ENCODE measurements at regions not wholly inside any gene's neighbourhood (a gene's known extent, or its start where the extent isn't known, plus 50 kb on each side); places are given as distances from the start of the nearest gene placed in this dataset.

- ChIA-PET POLR2A (interaction anchor here (0.6 kb wide), 1 partner anchor 53 kb away, joined by 3 read pairs; no protein-coding TSS in a partner anchor), CTCF (no interaction called here)
- DNase-seq (no peak), ATAC-seq (no peak)
- Mint-ChIP-seq H3K4me1 (ENCODE audit: low read depth) (no peaks in the 10 kb centered on the region), H3K9me3 (peaks cover 6% of the 10 kb centered on the region), H3K27me3 (peaks cover 7% of the 10 kb centered on the region), H3K27ac (no peak overlapping the region), H3K4me3 (no peak overlapping the region), H3K36me3 (ENCODE audit: low read depth) (no peaks in the 10 kb centered on the region)
- intact Hi-C loops (cut with micrococcal nuclease) = no loop called here
- no peak for TF ChIP-seq CTCF (IDR thresholded peaks at IDR 0.05)
These were observed 62.4 kb upstream of the PCSK6 start for GRCh38 chr15:101551696-101552591.

GRCh38 chr15:101550124-101550523 is 60.6 kb upstream of the PCSK6 start:
- peaks cover 6% of the 10 kb centered on the region for H3K9me3 Mint-ChIP-seq
- intact Hi-C loops (cut with micrococcal nuclease) = no loop called here
- H3K27ac Mint-ChIP-seq = no peak overlapping the region
- ATAC-seq (no peak), DNase-seq (no peak)
- TF ChIP-seq CTCF (IDR thresholded peaks at IDR 0.05) = no peak
- no peaks in the 10 kb centered on the region for H3K36me3 Mint-ChIP-seq (ENCODE audit: low read depth)
- H3K4me1 Mint-ChIP-seq (ENCODE audit: low read depth) = no peaks in the 10 kb centered on the region
- CTCF ChIA-PET = no interaction called here
- H3K4me3 Mint-ChIP-seq = no peak overlapping the region
- peaks cover 8% of the 10 kb centered on the region for H3K27me3 Mint-ChIP-seq
- POLR2A ChIA-PET = no interaction called here

GRCh38 chr15:101549647-101550046 is 60.1 kb upstream of the PCSK6 start:
- no peak overlapping the region for H3K4me3 Mint-ChIP-seq
- no peaks in the 10 kb centered on the region for H3K4me1 Mint-ChIP-seq (ENCODE audit: low read depth)
- H3K9me3 Mint-ChIP-seq = peaks cover 6% of the 10 kb centered on the region
- CTCF ChIA-PET = no interaction called here
- H3K27me3 Mint-ChIP-seq = peaks cover 8% of the 10 kb centered on the region
- no peaks in the 10 kb centered on the region for H3K36me3 Mint-ChIP-seq (ENCODE audit: low read depth)
- intact Hi-C loops (cut with micrococcal nuclease) = no loop called here
- POLR2A ChIA-PET = no interaction called here
- ATAC-seq (no peak), DNase-seq (no peak)
- no peak overlapping the region for H3K27ac Mint-ChIP-seq
- no peak for TF ChIP-seq CTCF (IDR thresholded peaks at IDR 0.05)

GRCh38 chr15:101547737-101548136 is 58.2 kb upstream of the PCSK6 start:
- Mint-ChIP-seq H3K4me1 (ENCODE audit: low read depth) (no peaks in the 10 kb centered on the region), H3K27me3 (peaks cover 8% of the 10 kb centered on the region), H3K27ac (no peak overlapping the region), H3K9me3 (peaks cover 6% of the 10 kb centered on the region), H3K36me3 (ENCODE audit: low read depth) (no peaks in the 10 kb centered on the region), H3K4me3 (no peak overlapping the region)
- DNase-seq (no peak), ATAC-seq (no peak)
- POLR2A ChIA-PET = no interaction called here
- TF ChIP-seq CTCF (IDR thresholded peaks at IDR 0.05) = no peak
- intact Hi-C loops (cut with micrococcal nuclease) = no loop called here
- CTCF ChIA-PET = no interaction called here

Data from activated CD8-positive, alpha-beta T cell treated with anti-CD3 and anti-CD28 coated beads for 36 hours (primary cell).